HG03571 (cell line): ENCODE measurements at regions not wholly inside any gene's neighbourhood (a gene's known extent, or its start where the extent isn't known, plus 50 kb on each side); places are given as distances from the start of the nearest gene placed in this dataset.
A peak's percentile ranks its signal among the peaks of the same experiment; 100 is the strongest.

Source experiments
- ATAC-seq: cut with Tn5 transposase; IDR thresholded peaks from one replicate; pipeline ENCODE4 v1.9.1; 2021; ENCODE audit not compliant: unreplicated experiment

DNA sequence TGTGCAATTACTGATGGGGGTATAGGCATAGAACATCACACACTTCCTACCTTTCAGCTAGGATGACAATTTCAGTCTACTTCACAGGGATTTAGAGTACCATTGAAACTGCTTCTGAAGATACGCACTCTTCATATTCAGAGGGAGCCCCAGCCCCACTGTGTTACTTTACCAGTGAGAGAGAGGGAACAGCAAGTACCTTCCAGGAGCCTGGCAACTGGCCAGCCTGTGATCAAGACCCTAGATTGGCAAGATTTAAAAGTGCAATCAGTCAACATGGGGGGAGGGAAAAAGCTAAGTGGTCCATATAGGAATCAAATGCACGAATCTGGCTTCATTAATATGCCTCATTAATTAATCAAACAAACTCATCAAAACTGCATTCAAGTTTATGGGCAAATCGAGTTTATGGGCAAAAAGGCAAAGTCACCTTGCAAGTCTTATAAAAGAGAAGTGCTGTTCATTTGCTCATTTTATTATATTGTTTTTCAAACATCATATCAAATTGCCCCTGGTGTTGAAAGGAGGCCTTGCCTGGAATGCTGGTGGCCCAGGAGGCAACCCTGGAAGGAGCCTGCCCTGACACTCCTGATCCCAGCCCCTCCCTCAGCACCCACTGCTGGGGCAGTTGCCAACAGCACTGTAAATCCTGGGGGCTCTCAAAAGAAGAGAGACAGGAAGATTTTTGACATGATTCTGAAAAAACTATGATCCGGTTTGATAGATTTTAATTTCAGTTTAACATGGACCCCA is 184.9 kb upstream of the DPT start:
- ATAC-seq = no peak

- no peak for ATAC-seq
Measured at GRCh38 chr1:168917309-168917708, 188.3 kb upstream of the DPT start.

DNA sequence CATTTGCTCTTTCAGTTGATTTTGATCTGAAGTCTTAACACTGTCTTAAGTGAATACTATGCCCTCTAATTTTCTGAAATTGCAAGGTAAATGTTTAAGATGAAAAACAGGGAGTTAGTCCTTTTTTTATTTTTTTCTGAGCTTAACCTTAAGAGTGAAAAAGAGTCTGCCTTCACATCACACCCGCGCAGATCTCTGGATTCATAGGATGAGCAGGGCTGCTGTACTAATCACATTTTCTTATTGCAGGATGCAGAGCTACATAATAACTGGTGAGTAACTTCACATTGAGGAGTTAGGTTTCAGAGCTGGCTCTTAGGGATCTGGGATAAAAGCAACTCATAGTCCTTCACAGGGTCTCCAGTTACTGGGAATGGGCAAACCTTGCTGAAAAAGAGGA is 188.7 kb upstream of the ATP1B1 start:
- no peak for ATAC-seq

DNA sequence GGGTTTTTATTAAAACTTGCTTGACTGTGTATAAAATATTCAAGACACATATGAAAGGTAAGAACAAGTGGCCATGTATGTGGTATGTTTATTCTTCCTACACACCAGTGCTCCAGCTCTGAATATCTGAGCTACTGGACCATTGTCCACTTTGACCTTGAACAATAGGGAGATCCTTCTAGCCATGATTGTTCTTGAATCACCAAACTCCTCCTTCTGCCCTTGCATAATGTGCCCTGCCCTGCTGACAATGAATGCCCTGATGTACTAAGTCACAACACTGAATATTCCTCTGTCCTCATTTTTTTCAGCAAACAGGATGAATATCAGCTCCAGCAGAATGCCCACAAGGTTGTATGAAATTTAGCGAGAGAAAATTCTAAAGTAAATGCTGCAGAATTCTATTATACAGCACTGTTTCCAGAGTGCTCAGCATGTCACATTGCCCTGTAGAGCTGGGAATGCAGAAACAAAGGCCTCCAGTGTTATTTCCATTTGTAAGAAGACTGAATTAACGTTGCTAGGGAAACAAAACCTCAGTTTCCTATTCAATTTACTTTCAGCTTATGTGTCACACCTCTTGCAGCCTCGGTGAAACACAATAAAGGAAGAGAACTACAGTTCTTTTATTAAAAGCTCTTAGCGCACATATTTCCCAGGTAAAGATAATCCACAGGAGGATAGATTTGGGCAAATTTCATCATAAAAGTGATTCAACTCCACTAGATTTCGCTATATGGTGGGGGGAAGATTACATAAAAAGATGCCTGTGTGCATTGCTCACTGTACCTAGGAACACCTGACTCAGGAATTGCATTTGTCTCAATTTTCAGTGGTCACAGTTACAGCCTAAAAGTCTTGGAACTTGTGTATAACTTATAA is 187.4 kb upstream of the ATP1B1 start:
- no peak for ATAC-seq

- no peak for ATAC-seq
Measured at GRCh38 chr1:168920456-168921094, 185.9 kb upstream of the ATP1B1 start.

- peak; percentile 70 for ATAC-seq
Measured at GRCh38 chr1:168921629-168922028, 184.9 kb upstream of the ATP1B1 start.

DNA sequence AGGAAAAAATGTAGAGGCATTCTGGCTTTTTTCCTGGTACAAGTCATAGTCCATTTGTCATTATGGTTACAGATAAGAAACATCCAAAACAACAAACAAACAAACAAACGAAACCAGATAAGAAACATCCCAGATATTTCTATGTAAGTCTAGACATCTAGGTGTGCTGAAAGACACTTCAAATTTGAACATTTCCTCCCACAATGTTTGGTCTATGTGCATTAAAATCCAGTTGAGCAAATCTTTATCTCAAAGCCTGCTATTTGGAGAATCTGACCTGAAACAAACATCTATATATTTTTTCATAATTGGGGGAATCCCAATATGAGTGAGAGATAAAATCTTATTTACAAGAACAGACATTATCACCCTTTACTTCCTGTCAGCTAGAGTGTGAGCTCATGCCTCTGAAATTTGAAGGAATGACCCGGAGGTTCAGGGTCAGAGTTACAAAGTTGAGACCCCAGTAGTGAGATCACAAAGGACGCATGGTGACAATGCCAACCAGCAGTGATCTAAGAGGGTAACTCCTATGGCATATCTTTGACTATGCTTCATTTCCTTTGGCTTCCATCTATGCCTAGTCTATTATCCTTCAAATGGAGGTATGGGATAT is 182.9 kb upstream of the ATP1B1 start:
- no peak for ATAC-seq

- no peak for ATAC-seq
Measured at GRCh38 chr1:168924976-168925375, 181.5 kb upstream of the ATP1B1 start.

- ATAC-seq = no peak
Measured at GRCh38 chr1:168926236-168926635, 180.3 kb upstream of the ATP1B1 start.

DNA sequence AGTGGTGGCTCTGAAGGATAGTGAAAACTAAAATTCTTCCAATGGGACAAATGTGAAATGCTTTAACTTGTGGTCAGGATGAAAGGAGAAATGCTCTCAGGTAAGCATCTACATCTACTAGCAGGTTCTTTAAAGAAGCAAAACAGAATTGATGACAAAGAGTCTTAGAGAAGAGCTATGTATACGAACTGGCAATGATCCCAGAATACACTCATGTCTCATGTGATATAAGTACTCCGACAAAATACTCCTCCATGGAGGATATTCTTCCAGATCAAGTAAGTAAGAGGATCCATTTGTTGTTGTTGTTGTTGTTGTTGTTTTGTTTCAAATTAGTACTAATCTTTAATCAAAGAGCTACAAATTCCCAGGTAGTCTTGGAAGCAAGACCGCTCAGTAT is 174.0 kb upstream of the ATP1B1 start:
- ATAC-seq = no peak

- ATAC-seq = no peak
Measured at GRCh38 chr1:168933141-168933805, 173.2 kb upstream of the ATP1B1 start.

DNA sequence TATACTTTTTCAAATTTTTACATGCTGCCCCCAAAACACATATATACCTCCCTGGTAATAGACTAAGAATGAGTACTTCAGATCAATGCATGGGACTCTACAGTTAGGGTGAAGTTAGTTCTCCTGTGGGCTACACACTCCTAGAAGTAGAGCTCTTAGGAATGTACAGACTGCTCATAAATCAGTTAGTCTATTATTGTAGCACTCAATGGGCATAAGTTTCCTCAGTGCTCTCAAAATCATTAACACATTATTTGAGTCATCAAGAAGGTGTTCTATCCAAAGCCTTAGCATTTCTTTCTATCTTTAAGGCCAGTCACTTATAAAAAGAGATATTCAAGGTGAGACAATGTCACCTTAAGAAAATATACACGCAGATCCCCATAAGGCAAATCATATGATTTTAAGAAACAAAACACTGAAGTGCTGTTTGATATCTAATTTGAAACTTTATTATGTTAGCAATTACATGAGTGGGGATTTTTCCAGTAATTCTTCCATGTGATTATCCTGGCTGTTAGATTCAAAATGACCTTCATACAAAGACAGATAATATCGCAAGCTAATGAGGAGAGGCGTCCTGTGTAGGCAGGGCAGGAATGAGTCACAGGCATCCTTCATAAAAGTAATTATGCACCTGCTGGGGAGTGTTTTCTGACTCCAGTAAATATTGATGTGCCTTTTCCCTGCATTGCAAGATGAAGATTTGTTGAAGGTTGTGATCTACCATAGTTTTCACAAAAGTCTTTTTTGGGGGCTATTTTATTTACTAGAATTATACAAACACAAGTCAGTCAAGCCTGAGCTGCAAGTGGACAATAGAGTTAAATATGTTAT is 167.2 kb upstream of the ATP1B1 start:
- ATAC-seq = no peak

GRCh38 chr1:168939947-168940223 is 166.6 kb upstream of the ATP1B1 start:
- no peak for ATAC-seq

DNA sequence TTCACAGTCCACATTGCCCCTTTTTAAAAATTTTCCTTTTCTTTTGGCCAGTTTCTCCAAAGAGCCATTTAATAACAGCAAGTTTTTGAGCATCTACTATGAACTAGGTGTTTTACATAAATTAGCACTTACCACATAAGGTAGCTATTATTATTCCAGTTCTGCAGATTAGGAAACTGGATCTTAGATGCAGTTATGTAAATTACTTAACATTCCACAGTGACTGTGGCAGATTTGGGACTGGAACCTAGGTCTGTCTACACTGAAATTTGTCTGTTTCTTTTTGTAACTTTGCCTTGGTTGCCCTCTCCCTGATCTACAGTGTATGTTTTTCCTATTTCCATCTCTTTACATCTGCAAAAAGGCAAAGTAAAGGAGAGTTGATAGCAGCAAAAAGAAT is 164.8 kb upstream of the ATP1B1 start:
- no peak for ATAC-seq

DNA sequence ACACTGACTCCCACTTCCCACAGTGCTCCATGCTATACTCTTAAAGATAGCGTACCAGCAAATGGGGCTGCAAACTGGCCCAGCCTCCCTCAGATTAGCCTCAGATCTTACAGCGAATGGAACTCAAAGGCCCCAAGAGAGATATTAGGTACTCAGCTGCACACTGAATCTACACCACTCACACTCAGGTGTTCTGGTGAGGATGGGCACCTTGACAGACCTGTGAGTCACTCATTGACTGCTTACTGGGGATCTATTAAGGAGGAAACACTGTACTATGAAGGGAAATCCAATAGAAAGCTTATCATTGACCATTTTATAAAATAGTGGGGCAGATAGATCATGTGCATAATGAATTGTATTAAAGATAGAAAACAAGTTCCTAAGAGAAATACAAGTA is 164.3 kb upstream of the ATP1B1 start:
- no peak for ATAC-seq

- no peak for ATAC-seq
Measured at GRCh38 chr1:168945870-168946269, 160.6 kb upstream of the ATP1B1 start.

GRCh38 chr1:168947041-168947440 is 159.4 kb upstream of the ATP1B1 start:
- no peak for ATAC-seq

GRCh38 chr1:168949672-168950071 is 156.8 kb upstream of the ATP1B1 start:
- ATAC-seq = no peak

- no peak for ATAC-seq
Measured at GRCh38 chr1:168957818-168958217, 148.7 kb upstream of the ATP1B1 start.
